Prostate gland (tissue), 2 donors: ENCODE measurements at regions not wholly inside any gene's neighbourhood (a gene's known extent, or its start where the extent isn't known, plus 50 kb on each side); places are given as distances from the start of the nearest gene placed in this dataset.

Experiments
- POLR2A ChIP-seq: fragments of 450-650 bp; IDR thresholded peaks from one replicate; pipeline ENCODE4 v1.6.1; 2016; ENCODE audit warnings: antibody characterized with exemption, mild to moderate bottlenecking
- TF ChIP-seq, protein P1 (sequence below), 4 experiments: fragments of 200-600 bp in 2 of 4; fragments of 450-650 bp in 2 of 4; sonication (generic) in 2 of 4; IDR thresholded peaks; 1 replicate in 3 of 4; 2 replicates in 1 of 4; pipeline ENCODE4 v1.5.1; 2016 to 2019; ENCODE audit warnings: antibody characterized with exemption in 4 of 4, mild to moderate bottlenecking in 2 of 4, moderate library complexity in 2 of 4

DNA sequence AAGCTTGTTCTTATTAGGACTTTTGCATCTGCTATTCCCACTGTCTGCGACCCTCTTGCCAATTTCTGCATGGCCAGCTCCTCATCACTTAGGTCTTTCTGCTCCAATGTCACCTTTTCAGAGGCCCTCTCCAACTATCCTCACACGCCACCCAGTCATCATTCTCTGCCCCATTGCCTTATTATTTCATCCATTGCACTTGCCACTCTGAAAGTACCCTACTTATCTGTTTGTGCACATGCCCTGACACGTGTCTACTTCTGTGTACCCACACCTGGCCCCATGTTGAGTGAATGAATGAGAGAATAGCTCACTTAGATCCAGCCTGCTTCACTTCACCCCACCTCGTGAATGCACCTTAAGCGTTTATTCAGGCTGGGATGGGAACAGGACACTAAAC lies 218.7 kb upstream of the TBX3 start:
- TF ChIP-seq POLR2A, result no peak
- TF ChIP-seq, protein P1, sequence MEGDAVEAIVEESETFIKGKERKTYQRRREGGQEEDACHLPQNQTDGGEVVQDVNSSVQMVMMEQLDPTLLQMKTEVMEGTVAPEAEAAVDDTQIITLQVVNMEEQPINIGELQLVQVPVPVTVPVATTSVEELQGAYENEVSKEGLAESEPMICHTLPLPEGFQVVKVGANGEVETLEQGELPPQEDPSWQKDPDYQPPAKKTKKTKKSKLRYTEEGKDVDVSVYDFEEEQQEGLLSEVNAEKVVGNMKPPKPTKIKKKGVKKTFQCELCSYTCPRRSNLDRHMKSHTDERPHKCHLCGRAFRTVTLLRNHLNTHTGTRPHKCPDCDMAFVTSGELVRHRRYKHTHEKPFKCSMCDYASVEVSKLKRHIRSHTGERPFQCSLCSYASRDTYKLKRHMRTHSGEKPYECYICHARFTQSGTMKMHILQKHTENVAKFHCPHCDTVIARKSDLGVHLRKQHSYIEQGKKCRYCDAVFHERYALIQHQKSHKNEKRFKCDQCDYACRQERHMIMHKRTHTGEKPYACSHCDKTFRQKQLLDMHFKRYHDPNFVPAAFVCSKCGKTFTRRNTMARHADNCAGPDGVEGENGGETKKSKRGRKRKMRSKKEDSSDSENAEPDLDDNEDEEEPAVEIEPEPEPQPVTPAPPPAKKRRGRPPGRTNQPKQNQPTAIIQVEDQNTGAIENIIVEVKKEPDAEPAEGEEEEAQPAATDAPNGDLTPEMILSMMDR (IDR thresholded peaks at IDR 0.05), result no peak
